B cell (primary cell): ENCODE measurements at regions not wholly inside any gene's neighbourhood (a gene's known extent, or its start where the extent isn't known, plus 50 kb on each side); places are given as distances from the start of the nearest gene placed in this dataset.

Experiments used
- EZH2 ChIP-seq: IDR thresholded peaks from 2 replicates; pipeline ENCODE4 v1.6.1; 2012; ENCODE audit warnings: borderline replicate concordance, low read depth, mild to moderate bottlenecking, moderate library complexity, low read length; ENCODE audit not compliant: insufficient read depth, poor library complexity, severe bottlenecking
- TF ChIP-seq, protein P1 (sequence below): fragments of 200-600 bp; IDR thresholded peaks from one replicate; pipeline ENCODE4 v1.8.0; 2022; ENCODE audit warnings: antibody characterized with exemption, mild to moderate bottlenecking

DNA sequence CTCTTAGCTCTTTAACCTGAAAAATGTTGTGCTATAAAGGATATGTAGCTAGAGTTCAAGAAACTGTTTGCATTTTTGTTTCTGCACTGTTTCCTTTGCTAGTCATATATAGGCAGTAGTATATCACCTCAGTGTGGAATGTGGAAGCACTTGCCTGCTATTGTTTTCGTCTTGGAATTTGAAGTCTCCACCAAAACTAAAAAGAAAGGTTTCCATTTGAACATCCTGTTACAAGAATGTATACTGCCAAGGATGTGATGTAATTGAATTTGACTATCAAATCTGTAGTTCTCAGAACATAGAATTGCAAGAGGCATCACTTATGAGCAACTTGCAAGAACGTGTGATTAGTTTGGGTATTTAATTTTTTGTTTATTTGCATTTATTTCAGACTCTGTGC is 51.1 kb upstream of the MEOX2 start:
- TF ChIP-seq, protein P1, sequence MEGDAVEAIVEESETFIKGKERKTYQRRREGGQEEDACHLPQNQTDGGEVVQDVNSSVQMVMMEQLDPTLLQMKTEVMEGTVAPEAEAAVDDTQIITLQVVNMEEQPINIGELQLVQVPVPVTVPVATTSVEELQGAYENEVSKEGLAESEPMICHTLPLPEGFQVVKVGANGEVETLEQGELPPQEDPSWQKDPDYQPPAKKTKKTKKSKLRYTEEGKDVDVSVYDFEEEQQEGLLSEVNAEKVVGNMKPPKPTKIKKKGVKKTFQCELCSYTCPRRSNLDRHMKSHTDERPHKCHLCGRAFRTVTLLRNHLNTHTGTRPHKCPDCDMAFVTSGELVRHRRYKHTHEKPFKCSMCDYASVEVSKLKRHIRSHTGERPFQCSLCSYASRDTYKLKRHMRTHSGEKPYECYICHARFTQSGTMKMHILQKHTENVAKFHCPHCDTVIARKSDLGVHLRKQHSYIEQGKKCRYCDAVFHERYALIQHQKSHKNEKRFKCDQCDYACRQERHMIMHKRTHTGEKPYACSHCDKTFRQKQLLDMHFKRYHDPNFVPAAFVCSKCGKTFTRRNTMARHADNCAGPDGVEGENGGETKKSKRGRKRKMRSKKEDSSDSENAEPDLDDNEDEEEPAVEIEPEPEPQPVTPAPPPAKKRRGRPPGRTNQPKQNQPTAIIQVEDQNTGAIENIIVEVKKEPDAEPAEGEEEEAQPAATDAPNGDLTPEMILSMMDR: no peak
- no peak for TF ChIP-seq EZH2
